GM18870 (cell line): ENCODE measurements at regions not wholly inside any gene's neighbourhood (a gene's known extent, or its start where the extent isn't known, plus 50 kb on each side); places are given as distances from the start of the nearest gene placed in this dataset.
"Not testable (repeated sequence)": the region's sequence is repeated elsewhere in the genome, so short reads cannot be mapped to it uniquely, and the experiment has no call there.

Experiments
- ATAC-seq: cut with Tn5 transposase; IDR thresholded peaks from one replicate; pipeline ENCODE4 v1.9.1; 2021; ENCODE audit warnings: moderate library complexity; ENCODE audit not compliant: unreplicated experiment

GRCh38 chr7:73244782-73245311 is 63.8 kb downstream of the NSUN5 start:
- ATAC-seq, result not testable (repeated sequence)

DNA sequence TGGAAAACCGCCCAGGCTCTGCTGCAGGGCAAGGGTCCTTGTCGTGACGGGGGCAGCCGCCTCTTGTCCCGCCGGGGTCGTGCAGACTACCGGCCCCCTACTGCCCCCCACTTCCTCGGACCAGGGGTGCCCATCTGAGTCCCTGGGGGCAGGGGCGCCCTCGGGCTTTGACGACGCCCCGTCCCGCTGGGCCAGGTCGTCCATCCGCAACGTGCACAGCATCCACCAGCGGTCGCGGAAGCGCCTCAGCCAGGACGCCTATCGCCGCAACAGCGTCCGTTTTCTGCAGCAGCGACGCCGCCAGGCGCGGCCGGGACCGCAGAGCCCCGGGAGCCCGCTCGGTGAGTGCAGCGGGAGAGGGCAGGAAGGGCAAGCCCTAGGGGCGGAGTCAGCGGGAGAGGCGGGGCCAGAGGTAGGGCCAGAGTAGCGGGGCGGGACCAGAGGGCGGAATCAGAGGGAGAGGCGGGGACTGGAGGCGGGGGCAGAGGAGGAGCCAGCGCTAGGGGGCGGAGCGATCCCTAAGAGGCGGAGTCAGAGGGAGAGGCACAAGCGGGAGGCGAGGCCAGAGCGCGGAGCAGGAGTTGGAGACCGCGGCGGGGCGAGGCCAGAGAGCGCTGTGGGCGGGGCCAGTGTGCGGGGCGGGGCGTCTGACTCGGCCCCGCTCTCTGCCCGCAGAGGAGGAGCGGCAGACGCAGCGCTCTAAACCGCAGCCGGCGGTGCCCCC is 73.5 kb downstream of the NSUN5 start:
- peak; percentile 73 for ATAC-seq

DNA sequence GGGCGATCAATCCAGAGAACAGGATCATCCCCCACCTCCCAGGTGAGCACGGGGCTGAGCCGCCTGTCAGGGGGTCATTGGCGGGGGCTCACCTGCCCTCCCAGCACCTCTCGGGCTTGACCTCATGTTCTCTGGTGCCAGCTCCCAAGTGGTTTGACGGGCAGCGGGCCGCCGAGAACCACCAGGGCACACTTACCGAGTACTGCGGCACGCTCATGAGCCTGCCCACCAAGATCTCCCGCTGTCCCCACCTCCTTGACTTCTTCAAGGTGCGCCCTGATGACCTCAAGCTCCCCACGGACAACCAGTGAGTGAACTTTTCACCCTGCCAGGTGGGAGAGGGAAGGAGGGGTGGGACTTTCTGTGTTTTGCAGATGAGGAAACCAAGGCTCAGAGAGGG is 82.9 kb downstream of the NSUN5 start:
- ATAC-seq, result not testable (repeated sequence)

DNA sequence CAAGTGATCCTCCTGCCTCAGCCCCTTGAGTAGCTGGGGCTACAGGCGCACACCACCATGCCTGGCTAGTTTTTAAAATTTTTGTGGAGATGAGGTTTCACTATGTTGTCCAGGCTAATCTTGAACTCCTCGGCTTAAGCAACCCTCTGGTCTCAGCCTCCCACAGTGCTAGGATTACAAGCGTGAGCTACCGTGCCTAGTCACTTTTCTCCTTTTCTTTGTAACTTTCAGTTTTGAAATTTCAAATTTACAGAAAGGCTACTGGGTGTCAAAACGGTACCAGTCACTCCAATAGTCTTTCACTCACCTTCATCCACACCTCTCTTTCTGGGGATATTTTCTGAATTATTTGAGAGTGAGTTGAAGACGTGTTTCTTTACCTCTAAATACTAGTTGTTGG is 86.9 kb downstream of the NSUN5 start:
- not testable (repeated sequence) for ATAC-seq

DNA sequence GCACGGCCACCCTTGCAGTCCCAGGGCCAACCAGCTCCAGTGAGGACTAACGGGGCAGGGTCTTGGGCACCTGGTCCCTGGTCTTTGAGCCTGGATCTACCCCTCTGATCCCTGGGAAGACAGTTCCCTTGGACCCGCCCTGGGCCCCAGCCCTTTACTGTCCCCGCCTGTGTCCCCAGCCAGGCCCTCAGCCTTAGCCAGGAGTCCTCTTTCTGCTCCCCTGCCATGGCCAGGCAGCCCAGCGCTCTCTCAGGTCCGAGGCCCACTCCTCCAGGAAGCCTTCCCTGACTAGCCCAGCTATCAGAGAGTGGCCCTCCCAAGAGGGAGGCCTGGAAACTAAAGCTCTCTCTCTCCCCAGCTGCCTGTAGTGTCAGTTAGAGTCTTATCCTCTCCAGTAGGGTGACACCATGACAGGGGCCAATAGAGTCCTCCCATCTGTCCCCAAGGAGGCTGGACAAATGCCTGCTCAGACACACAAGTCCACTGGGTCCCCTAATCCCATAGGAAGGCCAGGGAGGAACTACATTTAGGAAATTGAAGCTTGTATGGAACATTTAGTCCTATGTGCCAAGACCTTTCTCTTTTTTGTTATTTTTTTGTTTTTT is 87.8 kb downstream of the NSUN5 start:
- peak; percentile 26 for ATAC-seq

- ATAC-seq, result peak; percentile 77
These were observed 88.3 kb downstream of the NSUN5 start for GRCh38 chr7:73220357-73220756.

- ATAC-seq, result not testable (repeated sequence)
These were observed 89.8 kb downstream of the NSUN5 start for GRCh38 chr7:73218802-73219201.

GRCh38 chr7:73216046-73216675 is 92.5 kb downstream of the NSUN5 start:
- ATAC-seq, result not testable (repeated sequence)

- ATAC-seq, result not testable (repeated sequence)
These were observed 93.4 kb downstream of the NSUN5 start for GRCh38 chr7:73215232-73215631.

DNA sequence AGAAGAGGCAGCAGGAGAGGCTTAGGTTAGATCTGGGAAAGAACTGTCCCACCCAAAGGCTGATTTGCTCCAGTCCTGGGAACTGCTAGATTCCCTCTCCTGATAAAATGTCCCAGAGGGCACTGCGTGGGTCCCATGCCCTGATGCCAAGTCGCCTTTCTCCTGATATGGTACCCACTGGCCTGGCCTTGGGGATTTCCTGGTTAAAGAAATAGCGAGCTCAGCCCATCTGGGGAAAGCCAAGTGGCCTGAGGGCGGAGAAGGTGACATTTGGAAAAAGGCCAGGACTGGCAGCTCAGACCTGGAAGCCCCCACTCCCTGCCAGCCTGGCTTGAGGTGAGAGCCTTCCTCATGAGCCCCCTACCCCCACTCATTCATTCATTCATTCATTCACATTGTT is 94.2 kb downstream of the NSUN5 start:
- ATAC-seq, result not testable (repeated sequence)

GRCh38 chr7:73213076-73213475 is 95.5 kb downstream of the NSUN5 start:
- not testable (repeated sequence) for ATAC-seq

DNA sequence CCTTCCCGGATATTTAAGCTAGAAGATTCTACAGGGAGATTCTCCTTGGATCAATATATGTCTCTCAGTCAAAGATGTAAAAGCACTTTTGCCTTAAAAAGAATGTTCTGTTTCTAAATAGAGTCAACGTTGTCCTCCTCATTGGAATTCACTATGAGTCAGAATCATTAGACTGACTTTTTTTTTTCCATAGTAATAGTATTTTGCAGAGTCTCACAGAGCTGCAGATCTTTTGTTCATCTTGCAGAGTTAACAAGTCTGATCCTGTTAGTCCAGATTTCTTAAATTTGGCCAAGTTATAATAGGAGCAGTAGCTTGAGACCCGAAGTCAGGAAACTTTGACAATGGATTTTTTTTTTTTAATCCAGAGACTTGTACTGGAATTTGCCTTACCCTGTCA is 103.0 kb downstream of the NSUN5 start:
- not testable (repeated sequence) for ATAC-seq

DNA sequence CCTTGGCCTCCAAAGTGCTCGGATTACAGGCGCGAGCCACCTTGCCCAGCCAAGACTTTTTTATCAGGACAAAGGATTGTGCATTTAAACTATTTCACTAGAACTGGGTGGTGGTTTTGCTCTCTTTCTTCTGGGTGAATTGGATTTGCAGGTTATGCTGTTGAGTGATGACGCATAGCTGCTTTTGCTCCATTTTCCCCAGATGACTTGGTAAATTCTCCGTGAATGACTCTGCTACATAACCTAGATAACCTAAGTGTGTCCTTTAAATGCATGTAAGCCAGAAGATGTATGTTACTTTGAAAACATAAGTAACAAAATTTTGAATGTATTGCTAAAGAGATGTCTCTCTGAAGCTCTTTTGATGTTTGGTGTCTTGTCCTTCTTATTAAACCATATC is 103.7 kb downstream of the NSUN5 start:
- not testable (repeated sequence) for ATAC-seq

DNA sequence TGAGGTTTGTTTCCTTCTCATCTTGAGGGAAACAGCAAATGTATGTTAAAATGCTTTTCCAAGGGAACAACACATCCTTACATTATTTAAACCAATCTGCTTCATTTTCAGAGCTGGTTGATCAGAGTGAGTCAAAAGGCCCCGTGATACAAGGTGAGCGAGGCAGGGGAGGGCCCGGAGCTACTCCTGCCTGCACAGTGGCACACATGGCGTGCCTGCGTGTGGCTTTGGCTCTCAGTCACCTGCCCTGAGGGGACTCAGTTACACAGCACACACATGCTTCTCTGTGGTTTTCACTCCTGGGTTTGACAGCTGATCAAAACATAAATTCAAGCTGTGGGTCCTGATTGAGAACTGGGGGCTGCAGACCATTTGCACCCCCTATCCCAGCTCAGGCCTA is 105.3 kb downstream of the NSUN5 start:
- ATAC-seq, result not testable (repeated sequence)

DNA sequence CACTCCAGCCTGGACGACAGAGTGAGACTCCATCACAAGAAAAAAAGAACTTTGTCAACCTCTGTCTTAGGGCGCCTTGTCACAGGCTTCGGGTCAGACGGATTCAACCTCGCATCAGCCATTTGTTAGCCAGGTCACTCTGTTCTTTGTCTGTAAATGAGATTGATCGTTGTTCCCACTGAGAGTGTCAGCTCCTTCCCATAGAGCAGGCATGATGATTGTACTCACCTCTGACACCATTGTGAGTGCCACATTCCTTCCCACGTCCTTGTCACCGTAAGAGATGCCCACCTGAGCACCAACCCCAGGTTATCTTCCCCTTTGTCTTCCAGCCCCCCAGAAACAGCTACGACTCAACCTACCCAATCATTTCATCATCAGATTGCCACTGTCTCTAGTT is 107.4 kb downstream of the NSUN5 start:
- not testable (repeated sequence) for ATAC-seq

DNA sequence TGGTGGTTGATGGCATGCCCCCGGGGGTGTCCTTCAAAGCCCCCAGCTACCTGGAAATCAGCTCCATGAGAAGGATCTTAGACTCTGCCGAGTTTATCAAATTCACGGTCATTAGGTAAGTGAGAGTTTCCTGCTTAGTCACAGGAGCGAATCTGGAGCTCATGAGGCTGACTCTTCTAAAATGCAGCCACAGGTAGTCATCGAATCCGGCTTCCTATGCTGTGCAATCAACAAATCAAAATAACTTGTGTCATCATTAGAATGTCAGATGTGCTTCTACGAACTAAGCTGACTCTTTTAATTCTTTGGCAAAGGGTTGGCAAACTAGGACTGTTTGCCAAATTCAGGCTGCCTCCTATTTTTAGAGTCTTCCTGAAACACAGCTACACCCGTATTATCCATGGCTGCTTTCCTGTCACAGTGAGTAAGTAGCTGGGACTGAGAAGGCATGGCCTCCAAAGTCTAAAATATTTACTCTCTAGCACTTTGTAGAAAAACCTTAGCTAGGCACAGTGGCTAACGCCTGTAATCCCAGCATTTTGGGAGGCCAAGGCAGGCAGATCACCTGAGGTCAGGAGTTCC is 108.0 kb downstream of the NSUN5 start:
- ATAC-seq, result not testable (repeated sequence)

DNA sequence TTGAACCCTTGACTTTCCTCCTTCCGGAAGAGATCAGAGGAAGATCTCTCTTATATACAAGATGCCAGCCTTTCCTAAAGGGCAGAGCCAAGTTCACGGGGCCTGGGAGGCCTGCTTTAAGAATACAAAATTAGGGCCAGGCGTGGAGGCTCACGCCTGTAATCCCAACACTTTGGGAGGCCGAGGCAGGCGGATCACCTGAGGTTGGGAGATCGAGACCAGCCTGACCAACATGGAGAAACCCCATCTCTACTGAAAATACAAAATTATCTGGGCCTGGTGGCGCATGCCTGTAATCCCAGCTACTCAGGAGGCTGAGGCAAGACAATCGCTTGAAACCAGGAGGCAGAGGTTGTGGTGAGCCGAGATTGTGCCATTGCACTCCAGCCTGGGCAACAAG is 108.2 kb upstream of the SPDYE9 start:
- not testable (repeated sequence) for ATAC-seq

DNA sequence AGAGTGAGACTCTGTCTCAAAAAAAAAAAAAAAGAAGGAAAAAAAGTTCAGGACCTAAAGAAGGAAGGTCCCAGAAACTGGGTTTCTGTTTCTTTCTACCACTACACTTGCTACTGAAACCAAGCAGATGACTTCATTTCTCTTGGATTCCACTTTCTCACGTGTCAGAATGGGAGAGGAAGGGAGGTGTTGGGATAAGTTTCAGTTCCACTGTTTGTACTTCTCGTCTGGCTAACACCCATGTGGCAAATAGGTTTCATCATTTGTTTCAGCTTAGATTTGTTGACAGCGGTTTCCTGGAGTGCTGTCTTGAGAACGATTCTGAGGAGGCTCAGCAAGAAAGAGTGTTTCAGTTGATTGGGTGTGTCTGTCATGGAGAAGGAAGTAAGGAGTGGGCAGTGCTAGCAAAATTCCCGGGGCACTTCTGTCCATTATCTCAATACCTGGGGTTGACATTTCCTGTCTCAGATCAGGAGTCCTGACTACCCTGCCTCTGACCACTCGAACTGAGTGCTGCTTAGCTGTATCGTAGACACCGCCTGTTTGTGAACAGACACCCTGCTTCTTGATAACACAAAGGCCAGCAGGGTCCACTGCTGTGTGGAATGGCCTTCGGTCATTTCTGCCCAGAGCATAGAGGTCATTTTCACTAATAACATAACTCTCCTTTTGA is 104.8 kb upstream of the SPDYE9 start:
- ATAC-seq, result not testable (repeated sequence)

GRCh38 chr7:73188287-73188686 is 102.4 kb upstream of the SPDYE9 start:
- not testable (repeated sequence) for ATAC-seq

DNA sequence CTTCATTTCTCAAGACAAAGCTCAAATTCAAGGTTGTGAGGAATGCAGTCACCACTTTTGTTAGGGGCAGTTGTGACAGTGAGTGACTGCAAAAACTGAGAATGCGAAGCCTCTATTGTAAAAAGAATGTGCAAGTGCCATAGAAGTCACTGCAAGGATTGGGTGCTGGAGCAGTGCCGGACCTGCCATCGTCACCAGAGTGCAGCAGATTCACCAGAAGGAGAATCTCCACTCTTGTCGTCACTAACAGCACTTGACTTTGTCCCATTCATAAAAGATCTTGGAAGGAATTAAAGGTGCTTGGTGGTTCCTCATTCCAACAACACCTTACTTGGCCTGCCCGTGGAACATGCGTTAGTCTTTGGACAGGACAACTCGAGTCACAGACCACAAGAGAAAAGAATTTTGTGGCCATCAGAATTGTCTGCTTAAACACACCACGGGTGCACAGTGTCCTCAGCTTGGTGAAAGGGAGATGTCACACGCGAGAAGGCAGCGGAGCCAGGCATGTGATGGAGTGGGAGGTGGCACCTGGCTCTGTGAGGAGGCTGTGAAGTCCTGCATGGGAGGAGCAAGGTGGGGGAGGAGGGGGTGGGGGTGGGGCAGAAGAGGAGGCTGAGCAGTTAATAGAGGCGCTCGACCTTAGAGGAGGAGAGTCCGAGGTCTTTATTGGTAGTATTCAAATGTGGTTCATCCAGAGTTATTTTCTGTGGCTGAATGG is 100.9 kb upstream of the SPDYE9 start:
- ATAC-seq, result not testable (repeated sequence)
